B cell (primary cell): ENCODE measurements at regions not wholly inside any gene's neighbourhood (a gene's known extent, or its start where the extent isn't known, plus 50 kb on each side); places are given as distances from the start of the nearest gene placed in this dataset.

Experiments used
- ATAC-seq: fragments of 200-7000 bp; cut with Tn5 transposase; one replicate; pipeline ENCODE4 v1.10.0; 2021; ENCODE audit warnings: low read depth, mild to moderate bottlenecking, moderate number of reproducible peaks, moderate library complexity
- CTCF ChIA-PET: fragments of 350-600 bp; sonication (Branson Sonifier 250); formaldehyde crosslinking; loops from one replicate; lab custom pipeline; 2021; ENCODE audit warnings: antibody characterized with exemption, inconsistent platforms; lab: Charles Lee
- POLR2A ChIA-PET: fragments of 350-600 bp; sonication (Branson Sonifier 250); formaldehyde crosslinking; loops from one replicate; lab custom pipeline; 2021; ENCODE audit warnings: antibody characterized with exemption; lab: Charles Lee
- DNase-seq: peaks from one replicate; pipeline ENCODE4 v3.0.0; 2013
- H2AFZ ChIP-seq: 2 replicates; pipeline ENCODE4 v1.6.1; 2012; ENCODE audit warnings: mild to moderate bottlenecking, low read depth, low read length; ENCODE audit not compliant: insufficient read depth, poor library complexity, severe bottlenecking
- H3K27ac ChIP-seq, 2 donors: 1 replicate in 1 of 2; 2 replicates in 1 of 2; pipeline ENCODE4 v1.5.1; 2012 to 2013; ENCODE audit warnings: low read length in 2 of 2, mild to moderate bottlenecking in 2 of 2, moderate library complexity in 1 of 2
- H3K27me3 ChIP-seq, 4 experiments: fragments of 200-600 bp in 1 of 4; sonication (generic) in 1 of 4; replicated peaks in 1 of 4; 1 replicate in 2 of 4; 2 replicates in 2 of 4; pipeline versions ENCODE4 v1.6.1 to v1.7.0; 2013 to 2016; ENCODE audit warnings: low read length in 3 of 4, mild to moderate bottlenecking in 2 of 4, mixed read lengths in 1 of 4, moderate library complexity in 1 of 4; ENCODE audit not compliant: insufficient read depth in 4 of 4, control insufficient read depth in 3 of 4; ENCODE audit errors: control extremely low read depth in 1 of 4
- H3K36me3 ChIP-seq, 2 experiments: replicated peaks in 1 of 2; 1 replicate in 1 of 2; 2 replicates in 1 of 2; pipeline versions ENCODE4 v1.6.1 to v1.7.1; 2013; ENCODE audit warnings: low read length in 1 of 2; ENCODE audit not compliant: insufficient read depth in 2 of 2, control insufficient read depth in 1 of 2; ENCODE audit errors: control extremely low read depth in 1 of 2, extremely low read depth in 1 of 2
- H3K4me1 ChIP-seq, 2 donors: fragments of 200-600 bp in 1 of 2; sonication (generic) in 1 of 2; 1 replicate in 1 of 2; 2 replicates in 1 of 2; pipeline versions ENCODE4 v1.5.1 to v1.6.1; 2013 to 2017; ENCODE audit warnings: low read length in 2 of 2; ENCODE audit not compliant: control insufficient read depth in 2 of 2, insufficient read depth in 2 of 2
- H3K4me2 ChIP-seq: replicated peaks from 2 replicates; pipeline ENCODE3; 2012; ENCODE audit warnings: mild to moderate bottlenecking, low read depth, low read length; ENCODE audit not compliant: poor library complexity, severe bottlenecking
- H3K4me3 ChIP-seq, 5 experiments: fragments of 200-600 bp in 1 of 5; sonication (generic) in 1 of 5; 1 replicate in 3 of 5; 2 replicates in 2 of 5; pipeline versions ENCODE4 v1.5.1 to v1.7.0; 2011 to 2016; ENCODE audit warnings: low read length in 4 of 5, mild to moderate bottlenecking in 4 of 5, low read depth in 2 of 5, control low read depth in 1 of 5, moderate library complexity in 1 of 5; ENCODE audit not compliant: insufficient read depth in 1 of 5; ENCODE audit errors: control extremely low read depth in 1 of 5, extremely low read depth in 1 of 5
- H3K79me2 ChIP-seq: fragments of 200-600 bp; sonication (generic); one replicate; pipeline ENCODE4 v1.6.0; 2016; ENCODE audit warnings: low read length; ENCODE audit not compliant: control insufficient read depth, insufficient read depth
- H3K9ac ChIP-seq: fragments of 200-600 bp; sonication (generic); 2 replicates; pipeline ENCODE4 v1.6.1; 2017; ENCODE audit warnings: mild to moderate bottlenecking, low read length, moderate library complexity
- H3K9me3 ChIP-seq, 3 donors: one replicate each; pipeline versions ENCODE4 v1.6.1 to v1.7.1; 2013; ENCODE audit warnings: low read length in 2 of 3; ENCODE audit not compliant: control insufficient read depth in 2 of 3, insufficient read depth in 1 of 3; ENCODE audit errors: control extremely low read depth in 1 of 3
- H4K20me1 ChIP-seq: 2 replicates; pipeline ENCODE4 v1.6.0; 2012; ENCODE audit warnings: mild to moderate bottlenecking, low read length; ENCODE audit not compliant: insufficient read depth, control insufficient read depth, poor library complexity, severe bottlenecking
- H3K27ac Mint-ChIP-seq: one replicate; pipeline ENCODE4 v1.8.0; 2021; ENCODE audit warnings: mixed read lengths
- H3K27me3 Mint-ChIP-seq: one replicate; pipeline ENCODE4 v1.8.0; 2021; ENCODE audit warnings: mixed read lengths
- H3K4me1 Mint-ChIP-seq: one replicate; pipeline ENCODE4 v1.8.0; 2021; ENCODE audit warnings: mixed read lengths
- H3K4me3 Mint-ChIP-seq: one replicate; pipeline ENCODE4 v1.8.0; 2021; ENCODE audit warnings: mixed read lengths
- H3K9me3 Mint-ChIP-seq: one replicate; pipeline ENCODE4 v1.8.0; 2022; ENCODE audit warnings: mixed read lengths; ENCODE audit not compliant: insufficient read depth
- CTCF ChIP-seq: fragments of 200-600 bp; IDR thresholded peaks from one replicate; pipeline ENCODE4 v1.8.0; 2022; ENCODE audit warnings: antibody characterized with exemption, mild to moderate bottlenecking
- EZH2 ChIP-seq: IDR thresholded peaks from 2 replicates; pipeline ENCODE4 v1.6.1; 2012; ENCODE audit warnings: borderline replicate concordance, low read depth, mild to moderate bottlenecking, moderate library complexity, low read length; ENCODE audit not compliant: insufficient read depth, poor library complexity, severe bottlenecking
- WGBS: methylation state at CpG from one replicate; pipeline ENCODE4 v1.1.5; 2013; ENCODE audit warnings: missing lambda C conversion rate; ENCODE audit not compliant: insufficient coverage; 5-methylcytosine and 5-hydroxymethylcytosine counted together
- intact Hi-C: fragments of 100-400 bp; cut with micrococcal nuclease; formaldehyde crosslinking; loops from one replicate; pipeline ENCODE4 v1.10.0; 2022

- intact Hi-C loops: no loop called here
- Histone ChIP-seq H3K4me1 (no peaks in the 10 kb centered on the region), H3K27ac (no peak overlapping the region), H3K9me3 (peaks cover 0 to 2% (median 0%) of the 10 kb centered on the region in 3 donors), H2AFZ (no peak overlapping the region), H3K4me3 (no peak overlapping the region), H4K20me1 (no peaks in the 10 kb centered on the region), H3K36me3 (no peaks in the 10 kb centered on the region), H3K79me2 (no peaks in the 10 kb centered on the region), H3K4me2 (no peak overlapping the region), H3K27me3 (no peaks in the 10 kb centered on the region), H3K9ac (no peak overlapping the region)
- WGBS: 85% methylated on average over 5 of the region's 5 CpGs
- ChIA-PET POLR2A (no interaction called here), CTCF (no interaction called here)
- DNase-seq: no peak
- TF ChIP-seq CTCF (no peak), EZH2 (no peak)
- Mint-ChIP-seq H3K9me3 (peaks cover 3% of the 10 kb centered on the region), H3K27ac (no peak overlapping the region), H3K4me1 (no peaks in the 10 kb centered on the region), H3K4me3 (no peak overlapping the region), H3K27me3 (no peaks in the 10 kb centered on the region)
- ATAC-seq: no peak
Measured at GRCh38 chr6:56311533-56312448, 64.4 kb upstream of the COL21A1 start.

GRCh38 chr6:56311061-56311460 is 63.7 kb upstream of the COL21A1 start:
- intact Hi-C loops: no loop called here
- ChIA-PET CTCF (no interaction called here), POLR2A (no interaction called here)
- Mint-ChIP-seq H3K27me3 (no peaks in the 10 kb centered on the region), H3K4me1 (no peaks in the 10 kb centered on the region), H3K27ac (no peak overlapping the region), H3K4me3 (no peak overlapping the region), H3K9me3 (peaks cover 3% of the 10 kb centered on the region)
- H3K27ac ChIP-seq: no peak overlapping the region
- DNase-seq (no peak), ATAC-seq (no peak)
- H3K27me3 ChIP-seq: no peaks in the 10 kb centered on the region
- H2AFZ ChIP-seq: no peak overlapping the region
- H3K4me2 ChIP-seq: no peak overlapping the region
- no peaks in the 10 kb centered on the region for H3K79me2 ChIP-seq
- H3K9me3 ChIP-seq: peaks cover 0 to 2% (median 0%) of the 10 kb centered on the region in 3 donors
- 43% methylated on average over 2 of the region's 2 CpGs for WGBS
- no peaks in the 10 kb centered on the region for H4K20me1 ChIP-seq
- H3K4me1 ChIP-seq: no peaks in the 10 kb centered on the region
- no peak overlapping the region for H3K4me3 ChIP-seq
- H3K9ac ChIP-seq: no peak overlapping the region
- TF ChIP-seq CTCF: no peak
- no peak for TF ChIP-seq EZH2
- H3K36me3 ChIP-seq: no peaks in the 10 kb centered on the region
